Choroid plexus epithelial cell (primary cell): ENCODE measurements at regions not wholly inside any gene's neighbourhood (a gene's known extent, or its start where the extent isn't known, plus 50 kb on each side); places are given as distances from the start of the nearest gene placed in this dataset.
"Not testable (repeated sequence)": the region's sequence is repeated elsewhere in the genome, so short reads cannot be mapped to it uniquely, and the experiment has no call there.

ENCODE experiments used
- DNase-seq: peaks from one replicate; pipeline ENCODE4 v3.0.0-alpha.2; 2010; ENCODE audit warnings: low read depth
- H3K4me3 ChIP-seq: 2 replicates; pipeline ENCODE4 v1.5.1; 2011; ENCODE audit warnings: low read depth, mild to moderate bottlenecking, control low read depth, low read length, moderate library complexity
- CTCF ChIP-seq: conservative IDR thresholded peaks from 2 replicates; pipeline ENCODE4 v1.5.1; 2011; ENCODE audit warnings: low read depth, mild to moderate bottlenecking, control low read depth, inconsistent platforms, low read length, moderate library complexity

GRCh38 chr13:73166204-73166603, 107.4 kb downstream of the KLF5 start:
- H3K4me3 ChIP-seq = no peak overlapping the region
- DNase-seq = no peak
- no peak for TF ChIP-seq CTCF

DNA sequence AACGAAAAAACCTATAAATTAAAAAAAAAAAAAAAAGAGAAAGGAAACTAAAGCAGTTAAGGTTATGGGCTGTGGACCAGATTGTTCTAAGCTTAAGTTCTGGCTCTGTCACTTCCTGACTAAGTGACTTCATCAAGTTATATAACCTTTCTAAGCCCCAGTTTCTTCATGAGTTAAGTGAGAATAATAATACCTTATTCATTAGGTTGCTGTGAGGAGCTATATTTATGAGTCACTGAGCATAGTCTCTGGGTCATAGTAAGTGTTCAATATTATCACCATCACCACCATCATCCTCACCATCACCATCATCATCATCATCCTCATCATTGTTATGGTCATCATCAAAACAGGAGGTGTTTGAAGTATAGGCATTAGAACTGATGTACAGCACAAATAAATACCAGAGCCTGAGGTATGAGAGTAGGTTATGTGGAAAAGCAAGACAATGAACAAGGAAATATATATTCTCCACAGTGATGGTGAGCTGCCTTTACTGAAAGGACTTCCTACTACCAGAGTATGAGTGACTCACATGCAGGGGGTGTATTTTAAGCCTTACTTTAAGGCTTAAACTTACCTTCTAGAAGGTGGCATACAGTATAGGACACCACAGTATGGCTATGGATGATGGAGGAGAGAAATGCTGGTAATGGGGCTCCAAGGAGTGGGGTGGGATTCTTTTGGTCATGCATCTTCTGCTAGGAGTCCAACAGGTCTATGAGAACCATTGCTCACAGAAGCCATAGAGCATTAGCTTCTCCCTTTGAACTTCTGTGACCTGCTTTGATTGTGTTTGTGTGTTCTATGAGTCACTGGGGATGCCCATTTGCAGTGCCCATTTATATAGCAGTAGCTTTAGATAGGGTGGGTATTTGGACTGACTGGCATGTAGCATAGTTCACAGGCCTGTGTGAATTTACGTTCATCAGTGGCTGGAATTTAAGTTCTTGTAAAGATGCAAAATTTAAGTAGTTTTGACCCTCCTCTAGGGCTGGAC, 104.4 kb downstream of the KLF5 start:
- DNase-seq = no peak
- H3K4me3 ChIP-seq = no peak overlapping the region
- no peak for TF ChIP-seq CTCF

DNA sequence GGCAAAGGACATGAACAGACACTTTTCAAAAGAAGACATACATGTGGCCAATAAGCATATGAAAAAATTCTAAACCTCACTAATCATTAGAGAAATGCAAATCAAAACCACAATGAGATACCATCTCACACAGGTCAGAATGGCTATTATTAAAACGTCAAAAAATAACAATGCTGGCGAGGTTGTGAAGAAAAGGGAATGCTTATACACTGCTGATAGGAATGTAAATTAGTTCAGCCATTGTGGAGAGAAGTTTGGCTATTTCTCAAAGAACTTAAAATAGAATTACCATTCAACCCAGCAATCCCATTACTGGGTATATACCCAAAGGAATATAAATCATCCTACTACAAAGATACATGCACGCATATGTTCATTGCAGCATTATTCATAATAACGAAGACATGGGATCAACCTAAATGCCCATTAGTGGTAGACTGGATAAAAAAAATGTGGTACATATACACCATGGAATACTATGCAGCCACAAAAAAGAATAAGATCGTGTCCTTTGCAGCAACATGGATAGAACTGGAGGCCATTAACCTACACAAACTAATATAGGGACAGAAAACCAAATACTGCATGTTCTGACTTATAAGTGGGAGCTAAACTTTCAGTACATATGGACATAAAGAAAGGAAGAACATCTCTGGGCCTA, 101.7 kb downstream of the KLF5 start:
- H3K4me3 ChIP-seq, DNase-seq: not testable (repeated sequence)

GRCh38 chr13:73158851-73159250, 100.0 kb downstream of the KLF5 start:
- peak; percentile 62 for DNase-seq
- H3K4me3 ChIP-seq = no peak overlapping the region
- no peak for TF ChIP-seq CTCF

- no peak for DNase-seq
- no peak overlapping the region for H3K4me3 ChIP-seq
- no peak for TF ChIP-seq CTCF
Measured at GRCh38 chr13:73157031-73157430, 98.2 kb downstream of the KLF5 start.

- no peak for TF ChIP-seq CTCF
- H3K4me3 ChIP-seq = no peak overlapping the region
- peak; percentile 29 for DNase-seq
Measured at GRCh38 chr13:73146707-73147106, 87.9 kb downstream of the KLF5 start.

- TF ChIP-seq CTCF = no peak
- no peak for DNase-seq
- H3K4me3 ChIP-seq = no peak overlapping the region
Measured at GRCh38 chr13:73142071-73142470, 83.3 kb downstream of the KLF5 start.
